Inflammatory macrophage (primary cell): ENCODE measurements at regions not wholly inside any gene's neighbourhood (a gene's known extent, or its start where the extent isn't known, plus 50 kb on each side); places are given as distances from the start of the nearest gene placed in this dataset.

Experiments used
- DNase-seq, 2 donors: peaks; one replicate each; pipeline ENCODE4 v3.0.0-alpha.2; 2020 to 2022

- DNase-seq: no peak
These were observed 1060.0 kb downstream of the NAALADL2 start for GRCh38 chr3:175919133-175919532.

DNA sequence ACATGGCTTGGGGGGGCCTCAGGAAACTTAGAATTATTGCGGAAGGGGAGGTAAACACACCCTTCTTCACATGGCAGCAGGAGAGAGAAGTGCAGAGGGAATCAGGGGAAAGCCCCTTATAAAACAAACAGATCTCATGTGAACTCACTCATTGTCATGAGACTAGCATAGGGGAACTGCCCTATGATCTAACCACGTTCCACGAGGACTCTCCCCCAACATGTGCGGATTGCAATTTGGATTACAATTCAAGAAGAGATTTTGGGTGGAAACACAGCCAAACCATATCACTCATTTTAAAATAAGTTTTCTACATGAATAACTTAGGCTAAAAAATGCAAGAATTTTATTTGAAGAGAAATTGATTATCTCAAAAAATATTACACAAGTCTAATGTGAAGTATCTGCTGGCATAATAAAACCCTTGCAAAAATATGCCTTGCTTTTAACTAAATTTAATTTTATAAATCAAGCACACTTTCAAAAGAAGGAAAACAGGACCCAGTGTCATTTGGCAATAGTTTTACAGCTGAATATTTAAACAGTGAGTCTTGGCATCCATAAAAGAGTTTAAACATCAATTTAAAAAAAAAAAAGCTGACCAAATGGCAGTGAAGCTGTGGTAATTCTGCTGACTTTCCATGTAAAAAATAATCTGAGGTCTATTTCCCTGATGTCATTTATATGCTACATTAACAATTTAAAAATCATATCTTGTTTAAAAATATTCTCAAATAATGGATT lies 1057.2 kb downstream of the NAALADL2 start:
- no peak for DNase-seq

DNA sequence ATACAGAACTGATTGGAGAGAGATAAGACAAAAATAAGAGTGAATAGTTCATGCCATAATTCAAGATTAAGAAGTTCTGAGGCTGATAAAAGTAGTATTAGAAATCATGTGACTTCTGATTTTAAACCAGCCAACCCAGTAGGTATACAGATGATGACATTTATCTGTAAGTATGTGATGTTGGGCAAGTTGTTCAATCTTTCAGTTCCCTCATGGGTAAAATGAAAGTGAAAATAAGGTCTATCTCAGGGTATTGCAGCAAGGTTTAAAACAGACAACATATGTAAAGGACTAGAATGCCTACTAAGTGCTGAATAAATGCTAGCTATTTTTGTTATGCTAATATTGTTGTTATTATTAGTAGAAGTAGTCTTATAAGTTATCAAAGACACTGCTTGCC lies 1055.7 kb downstream of the NAALADL2 start:
- DNase-seq: no peak

DNA sequence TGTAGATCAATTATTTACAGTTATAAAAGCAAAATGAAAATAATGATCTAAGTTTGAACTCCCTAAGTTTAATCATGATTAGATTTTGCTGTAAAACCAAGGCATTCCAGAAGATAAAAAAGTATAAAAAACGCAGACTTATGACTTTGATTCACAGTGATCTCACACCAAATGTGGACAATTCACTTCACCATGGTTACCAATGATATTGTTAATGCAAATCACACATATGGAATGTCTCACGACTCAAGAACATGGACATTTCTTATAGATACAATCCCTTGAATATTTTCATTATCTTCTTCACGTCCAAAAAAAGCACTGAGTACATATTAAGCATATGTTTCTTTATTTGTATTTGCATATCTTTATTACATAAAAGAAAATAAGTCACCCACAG lies 1054.2 kb downstream of the NAALADL2 start:
- no peak for DNase-seq

GRCh38 chr3:175911937-175912336 lies 1052.8 kb downstream of the NAALADL2 start:
- no peak for DNase-seq

DNA sequence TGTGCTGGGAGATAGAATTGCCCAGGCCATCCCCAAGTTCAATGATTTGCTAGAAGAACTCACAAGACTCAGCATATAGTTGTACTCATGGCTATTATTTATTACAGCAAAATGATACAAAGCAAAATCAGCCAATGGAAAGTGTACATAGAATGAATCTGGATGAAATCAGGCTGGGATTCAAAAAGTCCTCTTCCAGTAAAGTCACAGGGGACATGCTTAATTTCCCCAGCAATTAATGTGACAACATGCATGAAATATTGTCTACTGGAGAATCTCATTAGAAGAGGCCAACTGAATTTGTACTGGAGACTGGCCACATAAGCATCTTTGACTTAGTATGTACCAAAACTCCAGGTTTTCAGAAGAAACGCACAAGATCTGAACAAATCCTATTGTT lies 1043.1 kb downstream of the NAALADL2 start:
- DNase-seq: no peak

DNA sequence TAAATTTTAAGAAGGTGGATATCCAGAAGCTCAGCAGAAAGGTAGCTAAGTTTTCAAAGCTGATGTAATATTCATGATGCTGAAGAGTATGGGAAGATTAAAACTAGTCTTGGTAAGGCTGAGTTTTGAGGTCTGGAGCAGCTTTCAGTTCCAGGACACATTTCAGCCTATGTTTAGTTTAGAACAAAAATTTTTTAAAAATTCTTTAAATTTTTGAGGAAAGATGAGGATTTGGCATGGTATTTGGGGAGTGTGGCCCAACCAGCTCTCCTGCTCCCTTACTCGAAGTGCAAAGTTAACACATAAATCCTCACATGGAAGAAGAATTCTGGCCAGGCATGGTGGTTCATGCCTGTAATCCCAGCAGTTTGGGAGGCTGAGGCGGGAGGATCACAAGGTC lies 1039.1 kb downstream of the NAALADL2 start:
- no peak for DNase-seq

- DNase-seq: no peak
These were observed 1037.5 kb downstream of the NAALADL2 start for GRCh38 chr3:175896655-175897054.

DNA sequence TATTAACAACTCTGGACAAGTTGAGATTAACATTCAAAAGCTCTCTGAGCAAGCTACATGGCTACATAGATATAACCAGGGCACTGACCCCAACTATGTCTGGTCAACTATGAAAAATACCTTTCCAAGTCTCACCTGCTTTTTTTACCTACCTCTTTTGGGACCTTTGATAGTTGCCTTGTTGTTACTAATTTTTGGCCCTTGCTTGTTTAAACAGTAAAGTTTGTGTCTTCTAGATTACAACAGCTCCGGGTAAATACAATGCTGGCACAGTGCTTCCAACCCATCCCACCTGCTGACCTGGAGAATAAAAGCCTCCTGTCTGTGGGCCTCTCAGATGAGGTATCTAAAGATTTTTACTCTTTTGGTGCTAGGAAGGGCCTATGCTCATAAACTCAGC lies 1036.6 kb downstream of the NAALADL2 start:
- no peak for DNase-seq

DNA sequence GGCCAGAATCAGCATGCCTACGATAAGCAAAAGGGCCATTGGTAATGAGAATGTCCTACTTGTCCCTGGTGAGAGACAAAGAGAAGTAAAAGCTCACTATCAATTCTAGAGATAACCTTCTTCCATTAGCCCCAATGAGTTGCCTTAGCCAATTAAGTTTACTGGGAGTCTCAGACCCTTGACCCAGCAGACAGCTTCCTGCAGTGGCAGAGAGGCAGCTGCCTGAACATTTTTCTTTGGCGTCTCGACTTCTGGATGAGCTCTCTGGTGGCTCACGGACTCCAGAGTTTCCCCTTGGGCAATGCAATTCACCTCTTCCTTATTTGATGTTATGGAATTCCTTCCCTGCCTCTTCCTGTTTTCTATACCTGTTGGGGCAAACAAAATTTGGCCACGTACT lies 1034.4 kb downstream of the NAALADL2 start:
- no peak for DNase-seq

GRCh38 chr3:175890066-175890465 lies 1030.9 kb downstream of the NAALADL2 start:
- no peak for DNase-seq

GRCh38 chr3:175885231-175885766 lies 1026.2 kb downstream of the NAALADL2 start:
- no peak for DNase-seq

DNA sequence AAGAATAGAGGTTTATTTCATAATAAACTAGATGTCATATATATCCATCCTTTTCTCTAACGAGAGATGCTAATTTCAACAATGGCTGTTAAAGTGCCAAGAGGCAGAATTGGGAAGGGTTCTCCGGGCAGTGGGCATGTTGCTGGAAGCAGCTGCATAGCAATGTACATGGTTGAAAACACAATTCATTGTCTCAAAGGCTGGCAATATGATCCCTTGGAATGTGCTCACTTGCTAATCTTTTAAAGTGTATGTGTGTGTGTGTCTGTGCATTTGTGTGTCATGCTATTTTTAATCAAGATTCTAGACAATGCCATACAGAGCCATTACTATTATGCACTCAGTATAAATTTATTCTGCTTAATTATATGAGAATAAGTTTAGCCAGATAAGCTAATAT lies 1020.3 kb downstream of the NAALADL2 start:
- no peak for DNase-seq

GRCh38 chr3:175869404-175869803 lies 1010.3 kb downstream of the NAALADL2 start:
- DNase-seq: no peak

- DNase-seq: no peak
These were observed 1009.5 kb downstream of the NAALADL2 start for GRCh38 chr3:175868626-175869025.

GRCh38 chr3:175865724-175866123 lies 1006.6 kb downstream of the NAALADL2 start:
- no peak for DNase-seq

GRCh38 chr3:175861916-175862315 lies 1002.8 kb downstream of the NAALADL2 start:
- DNase-seq: no peak
